Myocyte (in vitro differentiated cells): ENCODE measurements at regions not wholly inside any gene's neighbourhood (a gene's known extent, or its start where the extent isn't known, plus 50 kb on each side); places are given as distances from the start of the nearest gene placed in this dataset.
"Not testable (repeated sequence)": the region's sequence is repeated elsewhere in the genome, so short reads cannot be mapped to it uniquely, and the experiment has no call there.

ENCODE experiments used
- DNase-seq: peaks from one replicate; pipeline ENCODE4 v3.0.0-alpha.2; 2012; ENCODE audit warnings: low read depth

- DNase-seq, result not testable (repeated sequence)
Measured at GRCh38 chr7:56697058-56697457, 435.2 kb downstream of the ZNF479 start.

GRCh38 chr7:56686276-56686859, 445.9 kb downstream of the ZNF479 start:
- DNase-seq, result no peak

GRCh38 chr7:56639173-56639746, 493.0 kb downstream of the ZNF479 start:
- DNase-seq, result no peak

GRCh38 chr7:56609852-56610355, 493.7 kb upstream of the NUPR2 start:
- no peak for DNase-seq

GRCh38 chr7:56605146-56605545, 488.9 kb upstream of the NUPR2 start:
- no peak for DNase-seq

- DNase-seq, result no peak
Measured at GRCh38 chr7:56578612-56579011, 462.4 kb upstream of the NUPR2 start.

GRCh38 chr7:56570968-56571367, 454.8 kb upstream of the NUPR2 start:
- DNase-seq, result no peak

GRCh38 chr7:56538541-56539429, 422.6 kb upstream of the NUPR2 start:
- no peak for DNase-seq

GRCh38 chr7:56537952-56538351, 421.7 kb upstream of the NUPR2 start:
- no peak for DNase-seq

GRCh38 chr7:56537477-56537876, 421.3 kb upstream of the NUPR2 start:
- DNase-seq, result no peak

GRCh38 chr7:56495165-56495564, 378.9 kb upstream of the NUPR2 start:
- DNase-seq, result no peak

- DNase-seq, result no peak
Measured at GRCh38 chr7:56493704-56494450, 377.7 kb upstream of the NUPR2 start.

- DNase-seq, result no peak
Measured at GRCh38 chr7:56493196-56493595, 377.0 kb upstream of the NUPR2 start.

- DNase-seq, result no peak
Measured at GRCh38 chr7:56491636-56492425, 375.6 kb upstream of the NUPR2 start.

GRCh38 chr7:56483861-56484550, 367.8 kb upstream of the NUPR2 start:
- DNase-seq, result no peak

- DNase-seq, result no peak
Measured at GRCh38 chr7:56483153-56483552, 366.9 kb upstream of the NUPR2 start.

- DNase-seq, result no peak
Measured at GRCh38 chr7:56479748-56480147, 363.5 kb upstream of the NUPR2 start.

- no peak for DNase-seq
Measured at GRCh38 chr7:56479136-56479535, 362.9 kb upstream of the NUPR2 start.

GRCh38 chr7:56474271-56474670, 358.1 kb upstream of the NUPR2 start:
- no peak for DNase-seq

GRCh38 chr7:56471811-56472210, 355.6 kb upstream of the NUPR2 start:
- DNase-seq, result no peak
